Right cardiac atrium (tissue), 5 donors: ENCODE measurements at regions not wholly inside any gene's neighbourhood (a gene's known extent, or its start where the extent isn't known, plus 50 kb on each side); places are given as distances from the start of the nearest gene placed in this dataset.

ENCODE experiments used
- ATAC-seq, 2 donors: fragments of 200-7000 bp; cut with Tn5 transposase; one replicate each; pipeline versions ENCODE4 v1.8.0 to v1.9.1; 2020; ENCODE audit warnings: moderate library complexity in 2 of 2, mild to moderate bottlenecking in 1 of 2
- DNase-seq, 3 donors: peaks; one replicate each; pipeline ENCODE4 v3.0.0-alpha.2; 2020
- H3K27ac ChIP-seq: one replicate; pipeline ENCODE4 v1.5.1; 2013; ENCODE audit warnings: mild to moderate bottlenecking, low read length, control low read depth, moderate library complexity
- H3K27me3 ChIP-seq: one replicate; pipeline ENCODE4 v1.6.1; 2013; ENCODE audit not compliant: control insufficient read depth, insufficient read depth
- H3K4me1 ChIP-seq: one replicate; pipeline ENCODE4 v1.6.1; 2013; ENCODE audit warnings: low read length; ENCODE audit not compliant: control insufficient read depth, insufficient read depth
- H3K4me3 ChIP-seq: one replicate; pipeline ENCODE4 v1.5.1; 2013; ENCODE audit warnings: low read length, control low read depth
- H3K9me3 ChIP-seq: one replicate; pipeline ENCODE4 v1.6.1; 2013; ENCODE audit warnings: low read length; ENCODE audit not compliant: control insufficient read depth
- WGBS: extraction: QIAGEN DNeasy Blood & Tissue Kit; methylation state at CpG from one replicate; pipeline ENCODE4 v1.1.7; 2013; 5-methylcytosine and 5-hydroxymethylcytosine counted together
- intact Hi-C, 4 donors: fragments of 100-400 bp; cut with DNase I; formaldehyde crosslinking; loops; one replicate each; pipeline versions ENCODE4 v1.11.0 to v1.14.0; 2022 to 2023
- donor health status: healthy with polysubstance abuse.
- donor health status: DM: no; HTN: yes; CAD: no.
- donor health status: DM: no; HTN: no; CAD: no.
- donor health status: DM: no; HTN: yes; CAD: no; lungs with severe emphysema.
- donor health status: DM: yes; HTN: yes; CAD: no.

- WGBS = 97% methylated on average over 1 of the region's 1 CpG
- intact Hi-C loops = no loop called here
- no peak for DNase-seq
- Histone ChIP-seq H3K27ac (no peak overlapping the region), H3K9me3 (no peaks in the 10 kb centered on the region), H3K4me3 (no peak overlapping the region), H3K27me3 (no peaks in the 10 kb centered on the region), H3K4me1 (no peaks in the 10 kb centered on the region)
- ATAC-seq = no peak
Observed at GRCh38 chr1:200230671-200231070, 179.2 kb downstream of the ZNF281 start.

DNA sequence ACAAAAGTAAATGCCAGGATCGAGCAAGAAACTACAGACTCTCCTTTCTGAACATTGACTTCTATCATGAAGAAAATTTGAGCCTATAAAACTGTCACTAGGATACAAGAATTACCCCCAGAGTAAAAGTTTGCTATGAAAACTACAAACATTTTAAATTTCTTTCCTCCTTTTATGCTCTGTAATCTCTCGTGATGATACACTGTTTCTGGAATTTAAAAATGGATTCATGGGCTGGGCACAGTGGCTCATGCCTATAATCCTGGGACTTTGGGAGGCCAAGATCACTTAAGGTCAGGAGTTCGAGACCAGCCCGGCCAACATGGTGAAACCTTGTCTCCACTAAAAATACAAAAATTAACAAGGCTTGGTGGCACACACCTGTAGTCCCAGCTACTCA is 181.3 kb downstream of the ZNF281 start:
- ATAC-seq (no peak), DNase-seq (no peak)
- intact Hi-C loops = no loop called here
- 78% methylated on average over 4 of the region's 4 CpGs for WGBS
- Histone ChIP-seq H3K27me3 (no peaks in the 10 kb centered on the region), H3K9me3 (no peaks in the 10 kb centered on the region), H3K4me1 (no peaks in the 10 kb centered on the region), H3K27ac (no peak overlapping the region), H3K4me3 (no peak overlapping the region)

GRCh38 chr1:200228081-200228480 is 181.8 kb downstream of the ZNF281 start:
- Histone ChIP-seq H3K4me3 (no peak overlapping the region), H3K27me3 (no peaks in the 10 kb centered on the region), H3K4me1 (no peaks in the 10 kb centered on the region), H3K27ac (no peak overlapping the region), H3K9me3 (no peaks in the 10 kb centered on the region)
- intact Hi-C loops = no loop called here
- no peak for DNase-seq
- no peak for ATAC-seq
- WGBS = 33% methylated on average over 6 of the region's 6 CpGs
